D721Med (cell line): ENCODE measurements at regions not wholly inside any gene's neighbourhood (a gene's known extent, or its start where the extent isn't known, plus 50 kb on each side); places are given as distances from the start of the nearest gene placed in this dataset.
"Not testable (repeated sequence)": the region's sequence is repeated elsewhere in the genome, so short reads cannot be mapped to it uniquely, and the experiment has no call there.

Source experiments
- DNase-seq: peaks from one replicate; pipeline ENCODE4 v3.0.0; 2011; ENCODE audit warnings: low spot score; ENCODE audit not compliant: insufficient read length
- FAIRE-seq: peaks from 2 replicates; lab custom pipeline; 2011; peaks lifted over from hg19 to GRCh38; lab: Jason Lieb, UNC
- CTCF ChIP-seq: IDR thresholded peaks from 2 replicates; pipeline ENCODE4 v1.5.1; 2012; ENCODE audit warnings: mild to moderate bottlenecking, control low read depth; ENCODE audit not compliant: insufficient read depth; ENCODE audit errors: missing control alignments

DNA sequence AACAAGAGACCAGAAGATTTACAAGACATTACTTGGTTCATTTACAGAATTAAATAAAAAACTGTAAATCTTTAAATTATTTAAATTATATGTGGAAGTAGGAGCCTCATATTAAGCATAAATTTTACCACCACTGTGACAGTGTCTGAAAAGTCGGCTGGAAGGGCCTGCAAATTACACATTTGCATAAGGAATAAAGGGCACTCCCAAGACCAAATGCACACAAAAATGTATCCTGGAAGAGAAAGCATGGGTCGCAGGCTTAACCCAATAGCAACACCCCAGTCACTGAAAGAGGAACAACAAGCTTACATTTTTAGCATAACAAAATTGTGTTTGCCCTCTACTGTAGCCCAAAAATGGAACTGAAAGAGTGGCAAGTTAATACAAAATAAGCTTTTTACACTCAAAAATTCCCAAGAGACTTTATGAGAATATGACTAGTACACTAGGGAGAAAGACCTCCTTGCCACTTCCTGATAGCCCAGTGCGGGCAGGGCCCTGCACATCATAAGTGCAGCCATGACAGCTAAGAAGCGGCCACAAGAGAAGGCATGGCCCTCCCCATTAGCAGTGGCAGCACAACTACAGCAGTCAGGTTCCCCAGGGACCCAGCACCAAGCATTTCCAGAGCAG lies 482.0 kb downstream of the DTWD2 start:
- DNase-seq (no peak), FAIRE-seq (no peak)
- TF ChIP-seq CTCF: no peak

DNA sequence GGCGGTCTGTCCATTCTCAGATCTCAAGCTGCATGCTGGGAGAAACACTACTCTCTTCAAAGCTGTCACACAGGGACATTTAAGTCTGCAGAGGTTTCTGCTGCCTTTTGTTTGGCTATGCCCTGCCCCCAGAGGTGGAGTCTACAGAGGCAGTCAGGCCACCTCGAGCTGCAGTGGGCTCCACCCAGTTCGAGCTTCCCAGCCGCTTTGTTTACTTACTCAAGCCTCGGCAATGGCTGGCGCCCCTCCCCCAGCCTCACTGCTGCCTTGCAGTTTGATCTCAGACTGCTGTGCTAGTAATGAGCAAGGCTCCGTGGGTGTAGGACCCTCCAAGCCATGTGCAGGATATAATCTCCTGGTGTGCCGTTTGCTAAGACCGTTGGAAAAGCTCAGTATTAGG lies 486.1 kb downstream of the DTWD2 start:
- FAIRE-seq, DNase-seq: not testable (repeated sequence)

GRCh38 chr5:118491351-118491750 lies 497.0 kb downstream of the DTWD2 start:
- DNase-seq (no peak), FAIRE-seq (no peak)
- no peak for TF ChIP-seq CTCF

GRCh38 chr5:118486647-118487225 lies 501.6 kb downstream of the DTWD2 start:
- FAIRE-seq (no peak), DNase-seq (no peak)
- TF ChIP-seq CTCF: no peak

DNA sequence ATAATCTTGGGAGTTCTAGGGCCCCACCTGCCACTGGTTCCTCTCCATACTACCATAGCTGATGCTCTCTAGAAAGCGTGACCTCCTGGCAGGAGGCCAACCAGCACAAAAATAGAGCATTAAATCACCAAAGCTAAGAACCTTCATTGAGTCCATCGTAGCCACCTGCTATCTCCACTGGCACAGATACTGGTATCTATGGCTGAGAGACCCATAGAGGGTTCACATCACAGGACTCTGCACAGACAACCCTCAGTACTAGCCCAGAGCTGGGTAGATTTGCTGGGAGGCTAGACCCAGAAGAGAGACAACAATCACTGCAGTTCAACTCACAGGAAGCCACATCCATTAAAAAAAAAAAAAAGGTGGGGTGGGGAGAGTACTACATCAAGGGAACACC lies 509.1 kb downstream of the DTWD2 start:
- TF ChIP-seq CTCF: no peak
- DNase-seq: no peak
- FAIRE-seq: no peak

DNA sequence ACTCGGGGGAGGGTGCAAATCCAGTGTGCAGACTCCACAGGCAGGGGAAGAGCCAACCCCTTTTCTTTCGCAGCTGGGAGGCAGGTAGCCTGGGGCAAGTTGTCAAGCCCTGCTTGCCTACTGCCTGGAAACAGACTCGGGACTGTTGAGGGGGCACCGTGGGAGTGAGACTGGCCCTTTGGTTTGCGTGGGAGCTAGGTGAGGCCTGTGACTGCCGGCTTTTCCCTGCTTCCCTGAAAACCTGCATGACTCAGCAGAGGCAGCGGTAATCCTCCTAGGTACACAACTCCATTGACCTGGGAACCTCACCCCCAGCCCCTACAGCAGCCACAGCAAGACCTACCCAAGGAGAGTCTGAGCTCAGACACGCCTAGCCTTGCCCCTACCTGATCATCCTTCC lies 509.5 kb downstream of the DTWD2 start:
- FAIRE-seq (no peak), DNase-seq (no peak)
- no peak for TF ChIP-seq CTCF

- no peak for TF ChIP-seq CTCF
- no peak for FAIRE-seq
- no peak for DNase-seq
Measured at GRCh38 chr5:118468085-118468484, 520.3 kb downstream of the DTWD2 start.
